ENCODE measurements at regions not wholly inside any gene's neighbourhood (a gene's known extent, or its start where the extent isn't known, plus 50 kb on each side); places are given as distances from the start of the nearest gene placed in this dataset.

DNA sequence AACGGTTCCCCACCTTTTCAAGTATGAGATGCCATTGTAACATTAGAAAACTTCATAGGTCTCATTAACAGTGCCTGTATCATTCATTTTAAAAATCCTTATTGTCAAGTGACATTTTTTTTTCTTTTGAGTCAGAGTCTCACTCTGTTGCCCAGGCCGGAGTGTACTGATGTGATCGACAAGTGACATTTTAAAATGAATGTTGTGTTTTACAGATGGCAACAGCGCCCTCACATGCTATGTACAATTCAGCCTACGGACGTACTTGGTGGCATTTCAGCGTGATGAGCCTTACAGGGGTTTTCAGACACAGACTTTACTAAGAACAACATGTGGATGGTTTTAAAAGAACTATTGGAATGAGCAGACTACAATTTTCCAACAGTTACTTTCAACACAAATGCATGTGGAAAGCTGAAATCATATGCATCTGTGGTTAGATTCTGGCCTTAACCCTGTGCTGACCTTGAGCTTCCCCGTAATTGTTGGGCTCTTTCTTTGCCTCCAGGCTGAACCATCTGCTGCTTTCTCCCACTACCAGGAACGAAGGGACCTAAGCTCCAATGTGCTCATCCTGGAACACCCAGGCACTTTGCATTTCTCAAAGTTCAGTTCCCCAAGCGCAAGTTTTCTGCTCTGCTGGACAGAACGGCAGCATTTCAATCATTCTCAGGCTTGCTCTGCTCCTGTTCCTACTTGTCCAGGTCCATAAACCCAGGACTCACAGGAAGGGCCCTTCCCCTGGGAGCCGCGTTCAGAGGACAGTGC is 119.9 kb upstream of the NDUFV2 start (continued):
- TF ChIP-seq, protein P1, sequence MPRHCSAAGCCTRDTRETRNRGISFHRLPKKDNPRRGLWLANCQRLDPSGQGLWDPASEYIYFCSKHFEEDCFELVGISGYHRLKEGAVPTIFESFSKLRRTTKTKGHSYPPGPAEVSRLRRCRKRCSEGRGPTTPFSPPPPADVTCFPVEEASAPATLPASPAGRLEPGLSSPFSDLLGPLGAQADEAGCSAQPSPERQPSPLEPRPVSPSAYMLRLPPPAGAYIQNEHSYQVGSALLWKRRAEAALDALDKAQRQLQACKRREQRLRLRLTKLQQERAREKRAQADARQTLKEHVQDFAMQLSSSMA (CRISPR knock-in tag; IDR thresholded peaks at IDR 0.05): no peak
- TF ChIP-seq, protein P2, sequence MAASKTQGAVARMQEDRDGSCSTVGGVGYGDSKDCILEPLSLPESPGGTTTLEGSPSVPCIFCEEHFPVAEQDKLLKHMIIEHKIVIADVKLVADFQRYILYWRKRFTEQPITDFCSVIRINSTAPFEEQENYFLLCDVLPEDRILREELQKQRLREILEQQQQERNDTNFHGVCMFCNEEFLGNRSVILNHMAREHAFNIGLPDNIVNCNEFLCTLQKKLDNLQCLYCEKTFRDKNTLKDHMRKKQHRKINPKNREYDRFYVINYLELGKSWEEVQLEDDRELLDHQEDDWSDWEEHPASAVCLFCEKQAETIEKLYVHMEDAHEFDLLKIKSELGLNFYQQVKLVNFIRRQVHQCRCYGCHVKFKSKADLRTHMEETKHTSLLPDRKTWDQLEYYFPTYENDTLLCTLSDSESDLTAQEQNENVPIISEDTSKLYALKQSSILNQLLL (CRISPR knock-in tag; IDR thresholded peaks at IDR 0.05; ENCODE audit: borderline replicate concordance): no peak
- no peak for TF ChIP-seq CCAR2 (IDR thresholded peaks at IDR 0.05; ENCODE audit: low read depth, low read length)
- TF ChIP-seq, protein P3, sequence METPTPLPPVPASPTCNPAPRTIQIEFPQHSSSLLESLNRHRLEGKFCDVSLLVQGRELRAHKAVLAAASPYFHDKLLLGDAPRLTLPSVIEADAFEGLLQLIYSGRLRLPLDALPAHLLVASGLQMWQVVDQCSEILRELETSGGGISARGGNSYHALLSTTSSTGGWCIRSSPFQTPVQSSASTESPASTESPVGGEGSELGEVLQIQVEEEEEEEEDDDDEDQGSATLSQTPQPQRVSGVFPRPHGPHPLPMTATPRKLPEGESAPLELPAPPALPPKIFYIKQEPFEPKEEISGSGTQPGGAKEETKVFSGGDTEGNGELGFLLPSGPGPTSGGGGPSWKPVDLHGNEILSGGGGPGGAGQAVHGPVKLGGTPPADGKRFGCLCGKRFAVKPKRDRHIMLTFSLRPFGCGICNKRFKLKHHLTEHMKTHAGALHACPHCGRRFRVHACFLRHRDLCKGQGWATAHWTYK (CRISPR knock-in tag; IDR thresholded peaks at IDR 0.05): no peak
- TF ChIP-seq ZBTB17 (CRISPR knock-in tag; IDR thresholded peaks at IDR 0.05): no peak
- TF ChIP-seq ZNF699 (CRISPR knock-in tag; IDR thresholded peaks at IDR 0.05; ENCODE audit: insufficient replicate concordance): no peak
- no peak for TF ChIP-seq SREBF1 (IDR thresholded peaks at IDR 0.05; ENCODE audit: borderline replicate concordance, low read depth, low read length)
- TF ChIP-seq, protein P4, sequence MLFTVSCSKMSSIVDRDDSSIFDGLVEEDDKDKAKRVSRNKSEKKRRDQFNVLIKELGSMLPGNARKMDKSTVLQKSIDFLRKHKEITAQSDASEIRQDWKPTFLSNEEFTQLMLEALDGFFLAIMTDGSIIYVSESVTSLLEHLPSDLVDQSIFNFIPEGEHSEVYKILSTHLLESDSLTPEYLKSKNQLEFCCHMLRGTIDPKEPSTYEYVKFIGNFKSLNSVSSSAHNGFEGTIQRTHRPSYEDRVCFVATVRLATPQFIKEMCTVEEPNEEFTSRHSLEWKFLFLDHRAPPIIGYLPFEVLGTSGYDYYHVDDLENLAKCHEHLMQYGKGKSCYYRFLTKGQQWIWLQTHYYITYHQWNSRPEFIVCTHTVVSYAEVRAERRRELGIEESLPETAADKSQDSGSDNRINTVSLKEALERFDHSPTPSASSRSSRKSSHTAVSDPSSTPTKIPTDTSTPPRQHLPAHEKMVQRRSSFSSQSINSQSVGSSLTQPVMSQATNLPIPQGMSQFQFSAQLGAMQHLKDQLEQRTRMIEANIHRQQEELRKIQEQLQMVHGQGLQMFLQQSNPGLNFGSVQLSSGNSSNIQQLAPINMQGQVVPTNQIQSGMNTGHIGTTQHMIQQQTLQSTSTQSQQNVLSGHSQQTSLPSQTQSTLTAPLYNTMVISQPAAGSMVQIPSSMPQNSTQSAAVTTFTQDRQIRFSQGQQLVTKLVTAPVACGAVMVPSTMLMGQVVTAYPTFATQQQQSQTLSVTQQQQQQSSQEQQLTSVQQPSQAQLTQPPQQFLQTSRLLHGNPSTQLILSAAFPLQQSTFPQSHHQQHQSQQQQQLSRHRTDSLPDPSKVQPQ (CRISPR knock-in tag; IDR thresholded peaks at IDR 0.05; ENCODE audit: borderline replicate concordance): no peak
- TF ChIP-seq STAT6 (CRISPR knock-in tag; IDR thresholded peaks at IDR 0.05): no peak
- TF ChIP-seq KLF6 (CRISPR knock-in tag; IDR thresholded peaks at IDR 0.05; ENCODE audit: borderline replicate concordance): no peak
- TF ChIP-seq PTTG1 (tag; IDR thresholded peaks at IDR 0.05; ENCODE audit: low read depth): no peak
- TF ChIP-seq NR2F6 (CRISPR knock-in tag; IDR thresholded peaks at IDR 0.05): no peak
- no peak for TF ChIP-seq ZBTB33 (CRISPR knock-in tag; IDR thresholded peaks at IDR 0.05)

All from K562 (cell line).